Left lung (tissue), 4 donors: ENCODE measurements at regions not wholly inside any gene's neighbourhood (a gene's known extent, or its start where the extent isn't known, plus 50 kb on each side); places are given as distances from the start of the nearest gene placed in this dataset.

Experiments used
- ATAC-seq: fragments of 200-7000 bp; cut with Tn5 transposase; one replicate; pipeline ENCODE4 v1.9.1; 2020; ENCODE audit warnings: moderate library complexity
- DNase-seq, 4 donors: peaks; one replicate each; pipeline ENCODE4 v3.0.0-alpha.2; 2013 to 2020
- H3K27ac ChIP-seq, 2 donors: fragments of 200-600 bp; sonication (generic) in 1 of 2; one replicate each; pipeline versions ENCODE4 v1.5.0 to v1.8.0; 2020 to 2021
- H3K27me3 ChIP-seq, 2 donors: fragments of 200-600 bp; sonication (generic) in 1 of 2; one replicate each; pipeline versions ENCODE4 v1.5.0 to v1.8.0; 2020 to 2021
- H3K36me3 ChIP-seq, 2 donors: fragments of 200-600 bp; sonication (generic) in 1 of 2; one replicate each; pipeline versions ENCODE4 v1.5.0 to v1.8.0; 2020 to 2021
- H3K4me1 ChIP-seq, 2 donors: fragments of 200-600 bp; one replicate each; pipeline ENCODE4 v1.8.0; 2021
- H3K4me3 ChIP-seq, 2 donors: fragments of 200-600 bp; sonication (generic) in 1 of 2; one replicate each; pipeline versions ENCODE4 v1.5.0 to v1.8.0; 2020 to 2021; ENCODE audit warnings: mild to moderate bottlenecking in 1 of 2
- H3K9me3 ChIP-seq, 2 donors: fragments of 200-600 bp; sonication (generic) in 1 of 2; one replicate each; pipeline versions ENCODE4 v1.5.0 to v1.8.0; 2020 to 2021
- CTCF ChIP-seq, 2 donors: fragments of 200-600 bp; sonication (generic) in 1 of 2; IDR thresholded peaks; one replicate each; pipeline versions ENCODE4 v1.5.0 to v1.8.0; 2021; ENCODE audit warnings: antibody characterized with exemption in 2 of 2
- intact Hi-C, 2 donors: fragments of 100-400 bp; cut with DNase I; formaldehyde crosslinking; loops; one replicate each; pipeline versions ENCODE4 v1.11.2 to v1.14.2; 2022
- donor health status: DM: no; HTN: yes; CAD: no.
- donor health status: DM: no; HTN: no; CAD: no.

- Histone ChIP-seq H3K27ac (no peak overlapping the region), H3K27me3 (no peaks in the 10 kb centered on the region), H3K4me3 (no peak overlapping the region), H3K36me3 (no peaks in the 10 kb centered on the region), H3K9me3 (no peaks in the 10 kb centered on the region), H3K4me1 (no peaks in the 10 kb centered on the region)
- DNase-seq, result no peak
- intact Hi-C loops, result no loop called here
- no peak for TF ChIP-seq CTCF (IDR thresholded peaks at IDR 0.05)
- no peak for ATAC-seq
Observed at GRCh38 chr13:22652796-22653195, 528.0 kb upstream of the SGCG start.

- DNase-seq (no peak), ATAC-seq (no peak)
- no peak for TF ChIP-seq CTCF (IDR thresholded peaks at IDR 0.05)
- Histone ChIP-seq H3K9me3 (no peaks in the 10 kb centered on the region), H3K27ac (no peak overlapping the region), H3K36me3 (no peaks in the 10 kb centered on the region), H3K27me3 (no peaks in the 10 kb centered on the region), H3K4me1 (no peaks in the 10 kb centered on the region), H3K4me3 (no peak overlapping the region)
- intact Hi-C loops, result no loop called here
Observed at GRCh38 chr13:22653866-22654265, 526.9 kb upstream of the SGCG start.

GRCh38 chr13:22655106-22655852 lies 525.5 kb upstream of the SGCG start:
- TF ChIP-seq CTCF (IDR thresholded peaks at IDR 0.05), result no peak
- Histone ChIP-seq H3K4me3 (no peak overlapping the region), H3K27me3 (no peaks in the 10 kb centered on the region), H3K27ac (no peak overlapping the region), H3K9me3 (no peaks in the 10 kb centered on the region), H3K4me1 (no peaks in the 10 kb centered on the region), H3K36me3 (no peaks in the 10 kb centered on the region)
- intact Hi-C loops, result no loop called here
- ATAC-seq, result no peak
- DNase-seq, result no peak

GRCh38 chr13:22662771-22663170 lies 518.0 kb upstream of the SGCG start:
- Histone ChIP-seq H3K9me3 (no peaks in the 10 kb centered on the region), H3K27ac (no peak overlapping the region), H3K36me3 (no peaks in the 10 kb centered on the region), H3K4me1 (no peaks in the 10 kb centered on the region), H3K4me3 (no peak overlapping the region), H3K27me3 (no peaks in the 10 kb centered on the region)
- ATAC-seq (no peak), DNase-seq (no peak)
- no peak for TF ChIP-seq CTCF (IDR thresholded peaks at IDR 0.05)
- intact Hi-C loops, result no loop called here

- H3K27ac ChIP-seq, result no peak overlapping the region
- no peaks in the 10 kb centered on the region for H3K27me3 ChIP-seq
- peaks cover 0 to 2% of the 10 kb centered on the region in 2 donors for H3K9me3 ChIP-seq
- ATAC-seq (no peak), DNase-seq (no peak)
- H3K4me3 ChIP-seq, result no peak overlapping the region
- TF ChIP-seq CTCF (IDR thresholded peaks at IDR 0.05), result no peak
- H3K4me1 ChIP-seq, result no peaks in the 10 kb centered on the region
- H3K36me3 ChIP-seq, result no peaks in the 10 kb centered on the region
- intact Hi-C loops, result no loop called here
Observed at GRCh38 chr13:22665506-22665905, 515.3 kb upstream of the SGCG start.
